GM20000 (cell line): ENCODE measurements at regions not wholly inside any gene's neighbourhood (a gene's known extent, or its start where the extent isn't known, plus 50 kb on each side); places are given as distances from the start of the nearest gene placed in this dataset.
A peak's percentile ranks its signal among the peaks of the same experiment; 100 is the strongest.

Experiments
- DNase-seq: peaks from one replicate; pipeline ENCODE4 v3.0.0; 2012; ENCODE audit warnings: low spot score
- TF ChIP-seq, protein P1 (sequence below): IDR thresholded peaks from 2 replicates; pipeline ENCODE4 v1.5.1; 2012; ENCODE audit warnings: mild to moderate bottlenecking, control low read depth; ENCODE audit errors: extremely low read depth, missing control alignments

DNA sequence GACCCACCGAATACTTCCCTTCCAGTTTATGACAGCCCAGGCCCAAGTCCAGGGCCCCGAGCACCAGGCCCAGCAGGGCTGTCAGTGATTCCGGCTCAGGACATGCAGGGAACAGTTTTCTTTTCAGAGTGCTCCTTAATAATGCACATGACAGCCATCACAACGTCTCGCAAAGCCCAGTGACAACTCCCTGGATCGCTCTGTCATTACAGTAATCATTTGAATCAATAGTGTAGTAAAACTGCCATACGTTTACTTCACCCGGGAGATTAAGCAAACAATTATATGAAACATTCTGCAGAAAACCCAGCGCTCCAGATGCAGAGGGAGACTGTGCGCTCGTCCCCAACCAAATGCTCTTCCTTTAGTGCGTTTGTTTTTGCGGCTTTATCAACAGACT is 162.6 kb upstream of the CDH13 start:
- no peak for DNase-seq
- TF ChIP-seq, protein P1, sequence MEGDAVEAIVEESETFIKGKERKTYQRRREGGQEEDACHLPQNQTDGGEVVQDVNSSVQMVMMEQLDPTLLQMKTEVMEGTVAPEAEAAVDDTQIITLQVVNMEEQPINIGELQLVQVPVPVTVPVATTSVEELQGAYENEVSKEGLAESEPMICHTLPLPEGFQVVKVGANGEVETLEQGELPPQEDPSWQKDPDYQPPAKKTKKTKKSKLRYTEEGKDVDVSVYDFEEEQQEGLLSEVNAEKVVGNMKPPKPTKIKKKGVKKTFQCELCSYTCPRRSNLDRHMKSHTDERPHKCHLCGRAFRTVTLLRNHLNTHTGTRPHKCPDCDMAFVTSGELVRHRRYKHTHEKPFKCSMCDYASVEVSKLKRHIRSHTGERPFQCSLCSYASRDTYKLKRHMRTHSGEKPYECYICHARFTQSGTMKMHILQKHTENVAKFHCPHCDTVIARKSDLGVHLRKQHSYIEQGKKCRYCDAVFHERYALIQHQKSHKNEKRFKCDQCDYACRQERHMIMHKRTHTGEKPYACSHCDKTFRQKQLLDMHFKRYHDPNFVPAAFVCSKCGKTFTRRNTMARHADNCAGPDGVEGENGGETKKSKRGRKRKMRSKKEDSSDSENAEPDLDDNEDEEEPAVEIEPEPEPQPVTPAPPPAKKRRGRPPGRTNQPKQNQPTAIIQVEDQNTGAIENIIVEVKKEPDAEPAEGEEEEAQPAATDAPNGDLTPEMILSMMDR = no peak

DNA sequence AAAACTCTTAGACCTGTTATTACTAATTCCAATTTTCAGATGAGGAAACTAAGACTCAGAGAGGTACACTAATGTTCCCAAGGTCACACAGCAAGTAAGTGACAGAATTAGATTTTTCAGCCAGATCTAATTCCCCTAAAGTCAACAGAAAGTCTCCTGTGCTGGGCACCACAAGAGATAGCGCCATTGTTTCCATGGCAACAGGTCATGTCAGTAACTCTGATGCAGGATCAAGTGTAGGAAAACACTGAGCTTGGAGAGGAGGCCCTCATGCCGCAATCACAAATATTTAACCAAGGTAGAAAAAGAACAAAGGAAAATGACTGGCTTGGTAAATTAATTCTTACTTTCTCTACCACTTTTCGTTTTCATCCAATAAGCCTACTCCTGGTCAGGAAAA is 166.0 kb upstream of the CDH13 start:
- TF ChIP-seq, protein P1 = no peak

DNA sequence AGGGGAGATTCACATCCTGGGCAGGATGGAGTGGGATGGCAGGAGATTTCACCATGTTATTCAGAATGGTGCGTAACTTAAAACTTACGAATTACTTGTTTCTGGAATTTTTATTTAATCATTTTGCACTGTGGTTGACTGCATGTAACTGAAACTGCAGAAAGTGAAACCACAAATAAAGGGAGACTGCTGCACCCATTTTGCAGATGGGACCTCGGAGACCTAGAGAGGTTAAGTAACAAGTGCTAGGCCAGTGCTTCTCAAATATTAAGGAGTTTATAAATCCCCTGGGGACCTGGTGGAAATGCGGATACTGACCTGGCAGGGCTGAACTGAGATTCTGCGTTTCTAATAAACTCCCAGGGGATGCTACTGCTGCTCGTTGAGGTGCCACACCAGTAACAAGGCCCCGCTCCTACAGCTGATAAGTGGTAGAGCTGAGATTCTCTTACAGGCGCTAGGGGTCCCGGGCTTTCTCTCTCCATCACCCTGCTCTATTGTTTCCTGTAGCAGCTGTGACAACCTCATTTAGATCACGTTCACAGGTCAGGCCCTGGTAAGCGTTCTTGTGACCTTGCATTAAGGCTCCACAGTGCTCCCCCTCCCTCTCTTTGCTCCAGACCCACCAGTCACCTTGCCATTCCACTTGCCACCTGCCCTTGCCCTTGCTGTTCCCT is 167.1 kb upstream of the CDH13 start:
- DNase-seq = no peak
- TF ChIP-seq, protein P1 = no peak

More for the DNA sequence above, 166.0 kb upstream of the CDH13 start:
- no peak for DNase-seq

DNA sequence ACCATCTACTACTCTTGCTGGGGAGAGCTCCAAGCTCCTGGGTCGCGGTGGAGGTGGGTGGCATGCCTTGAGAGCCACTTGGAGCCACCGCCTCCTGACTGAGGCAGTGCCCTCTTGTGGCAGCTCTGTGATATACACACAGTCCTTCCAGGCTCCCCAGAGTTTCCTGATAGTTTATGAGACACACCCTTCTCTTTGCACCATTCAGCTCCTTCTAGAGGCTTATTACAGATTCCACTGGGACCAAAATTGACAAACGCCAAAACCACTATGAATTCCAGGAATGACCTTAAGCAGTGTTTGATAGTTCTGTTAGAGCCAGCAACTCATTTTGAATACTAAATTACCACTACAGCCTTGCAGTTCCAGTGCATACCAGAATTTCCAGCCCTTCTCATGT is 170.1 kb upstream of the CDH13 start:
- DNase-seq = peak; percentile 65
- TF ChIP-seq, protein P1 = peak; percentile 68

DNA sequence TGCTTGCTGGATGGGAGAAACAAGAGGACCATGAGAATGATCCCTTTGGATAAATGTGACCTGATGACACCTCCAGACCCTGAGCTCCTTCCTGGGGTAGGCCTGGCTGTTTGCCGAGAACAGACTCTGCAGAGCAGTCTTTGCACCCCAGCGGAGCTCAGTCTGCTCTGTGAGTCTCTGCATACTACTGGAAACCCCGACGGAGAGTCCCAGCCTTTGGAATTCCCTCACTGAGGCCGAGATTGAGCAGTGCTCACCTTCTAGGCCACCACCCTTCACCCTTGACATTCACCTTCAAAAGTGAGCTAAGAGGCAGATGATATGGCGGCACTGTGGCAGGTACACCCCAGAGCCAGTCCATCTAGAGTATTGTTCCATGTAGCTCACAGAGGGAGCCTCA is 172.2 kb upstream of the CDH13 start:
- DNase-seq = no peak

DNA sequence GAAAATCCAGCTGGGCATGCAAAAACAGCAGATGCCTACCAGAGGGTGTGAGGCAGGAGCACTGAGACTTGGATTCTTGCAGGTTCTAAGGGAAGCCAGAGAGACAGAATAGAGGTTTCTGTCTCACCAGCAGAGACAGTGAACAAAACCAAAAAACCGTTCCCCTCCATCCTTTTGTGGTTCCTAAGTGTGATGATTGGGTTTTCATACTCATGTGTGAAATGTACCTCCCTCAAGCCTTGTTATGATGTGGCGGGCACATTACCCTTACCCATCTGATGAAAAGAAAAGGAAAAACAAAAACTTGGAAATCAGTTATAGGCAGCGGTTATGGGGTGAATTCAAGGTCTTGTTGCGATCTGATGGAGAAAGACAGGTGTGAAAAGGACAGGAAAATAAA is 172.6 kb upstream of the CDH13 start:
- TF ChIP-seq, protein P1 = no peak
- DNase-seq = no peak

More for the DNA sequence above, 172.2 kb upstream of the CDH13 start:
- TF ChIP-seq, protein P1 = no peak

DNA sequence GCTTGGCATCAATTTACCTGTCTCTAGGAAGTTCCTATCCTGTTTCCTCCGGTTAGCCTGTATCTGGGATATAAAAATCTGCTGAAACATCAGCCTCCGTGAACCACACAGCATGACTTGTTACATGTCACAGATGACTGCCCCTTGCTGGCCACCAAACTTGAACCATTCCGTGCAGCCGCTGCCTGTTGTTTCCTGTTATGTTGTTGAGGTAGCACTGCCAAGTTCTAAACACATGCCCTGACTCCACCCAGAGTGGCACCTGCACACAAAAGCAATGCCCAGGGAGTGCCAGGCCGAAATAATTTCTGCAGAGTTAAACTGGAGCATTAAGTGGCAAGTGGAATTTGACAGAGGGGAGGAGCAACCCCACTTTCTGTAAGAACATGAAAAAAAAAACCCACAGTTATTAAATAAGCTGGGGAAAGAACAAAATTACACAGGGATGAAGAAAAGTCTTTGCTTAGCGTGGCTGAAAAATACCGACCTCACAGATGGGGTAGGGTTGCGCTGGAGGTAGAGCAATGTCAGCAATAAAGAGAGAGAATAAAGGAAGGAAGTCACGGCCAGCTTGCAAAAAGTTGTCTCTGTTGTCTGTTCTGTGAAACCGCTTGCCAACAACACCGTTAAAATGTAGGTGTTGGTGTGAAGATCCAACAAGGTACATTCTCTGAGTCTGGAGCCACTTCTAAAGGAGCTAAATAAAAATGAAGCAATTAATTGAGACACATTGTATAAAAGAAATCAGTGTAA is 174.6 kb upstream of the CDH13 start:
- no peak for DNase-seq

More for the DNA sequence above, 174.6 kb upstream of the CDH13 start:
- TF ChIP-seq, protein P1 = no peak
